ENCODE measurements at regions not wholly inside any gene's neighbourhood (a gene's known extent, or its start where the extent isn't known, plus 50 kb on each side); places are given as distances from the start of the nearest gene placed in this dataset.

DNA sequence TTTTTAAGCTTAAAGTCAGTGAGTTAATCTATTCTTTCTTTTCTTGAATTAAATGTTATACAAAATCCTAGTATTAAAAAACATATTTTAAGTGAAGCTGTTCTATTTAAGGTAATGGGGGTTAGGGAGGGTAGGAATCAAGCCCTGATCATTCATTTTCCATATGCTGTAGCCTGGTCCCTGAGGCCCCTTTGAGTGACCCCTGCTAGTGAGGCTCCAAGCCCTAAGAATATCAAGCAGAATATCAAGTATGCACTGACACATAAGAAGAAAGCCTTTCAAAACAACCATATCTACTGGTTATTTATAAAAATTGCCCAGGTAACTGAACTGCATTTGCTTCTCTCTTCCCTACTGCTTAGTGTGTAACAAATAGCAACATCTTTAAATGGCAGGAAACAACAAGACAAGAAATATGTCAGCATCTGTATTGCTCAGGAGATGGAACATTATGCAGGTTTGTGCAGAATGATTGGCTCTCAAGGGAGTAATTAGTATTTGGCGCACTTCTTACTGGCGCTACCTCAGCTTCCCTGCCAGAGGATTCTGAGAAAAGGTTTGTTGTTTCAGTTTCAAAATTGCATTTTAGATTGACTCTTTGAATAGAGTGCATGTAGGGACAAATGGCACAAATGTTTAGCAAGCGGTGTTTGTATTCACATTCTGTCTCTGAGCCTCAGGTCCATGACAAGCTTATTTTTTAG lies 223.0 kb downstream of the DUSP6 start:
- no peak for DNase-seq (ENCODE audit: low read depth)
- H3K4me3 ChIP-seq (replicated peaks; ENCODE audit: low read depth, low read length): no peak overlapping the region
- TF ChIP-seq, protein P1, sequence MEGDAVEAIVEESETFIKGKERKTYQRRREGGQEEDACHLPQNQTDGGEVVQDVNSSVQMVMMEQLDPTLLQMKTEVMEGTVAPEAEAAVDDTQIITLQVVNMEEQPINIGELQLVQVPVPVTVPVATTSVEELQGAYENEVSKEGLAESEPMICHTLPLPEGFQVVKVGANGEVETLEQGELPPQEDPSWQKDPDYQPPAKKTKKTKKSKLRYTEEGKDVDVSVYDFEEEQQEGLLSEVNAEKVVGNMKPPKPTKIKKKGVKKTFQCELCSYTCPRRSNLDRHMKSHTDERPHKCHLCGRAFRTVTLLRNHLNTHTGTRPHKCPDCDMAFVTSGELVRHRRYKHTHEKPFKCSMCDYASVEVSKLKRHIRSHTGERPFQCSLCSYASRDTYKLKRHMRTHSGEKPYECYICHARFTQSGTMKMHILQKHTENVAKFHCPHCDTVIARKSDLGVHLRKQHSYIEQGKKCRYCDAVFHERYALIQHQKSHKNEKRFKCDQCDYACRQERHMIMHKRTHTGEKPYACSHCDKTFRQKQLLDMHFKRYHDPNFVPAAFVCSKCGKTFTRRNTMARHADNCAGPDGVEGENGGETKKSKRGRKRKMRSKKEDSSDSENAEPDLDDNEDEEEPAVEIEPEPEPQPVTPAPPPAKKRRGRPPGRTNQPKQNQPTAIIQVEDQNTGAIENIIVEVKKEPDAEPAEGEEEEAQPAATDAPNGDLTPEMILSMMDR (IDR thresholded peaks at IDR 0.05; ENCODE audit: low read length, missing control alignments): no peak

DNA sequence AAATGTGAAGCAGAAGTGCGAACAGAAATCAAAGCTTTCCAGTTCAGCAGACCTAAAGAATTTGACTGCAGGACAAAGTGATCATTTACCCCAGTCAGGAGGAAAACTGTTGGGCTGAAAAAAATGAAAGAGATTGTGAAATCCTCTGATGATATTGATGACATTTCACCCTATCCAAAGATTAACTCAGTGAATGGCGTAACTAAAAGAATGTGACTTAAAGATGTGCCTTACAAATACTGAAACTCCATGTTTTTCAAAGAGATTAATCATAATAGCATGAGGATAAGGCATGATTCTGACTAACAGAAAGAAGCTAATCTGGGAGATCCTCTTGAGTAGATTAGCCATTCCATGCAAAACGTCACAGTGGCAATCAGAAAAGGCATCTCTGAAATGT lies 225.6 kb downstream of the DUSP6 start:
- TF ChIP-seq, protein P1 (IDR thresholded peaks at IDR 0.05; ENCODE audit: low read length, missing control alignments): no peak
- peak; percentile 44 for DNase-seq (ENCODE audit: low read depth)
- no peak overlapping the region for H3K4me3 ChIP-seq (replicated peaks; ENCODE audit: low read depth, low read length)

DNA sequence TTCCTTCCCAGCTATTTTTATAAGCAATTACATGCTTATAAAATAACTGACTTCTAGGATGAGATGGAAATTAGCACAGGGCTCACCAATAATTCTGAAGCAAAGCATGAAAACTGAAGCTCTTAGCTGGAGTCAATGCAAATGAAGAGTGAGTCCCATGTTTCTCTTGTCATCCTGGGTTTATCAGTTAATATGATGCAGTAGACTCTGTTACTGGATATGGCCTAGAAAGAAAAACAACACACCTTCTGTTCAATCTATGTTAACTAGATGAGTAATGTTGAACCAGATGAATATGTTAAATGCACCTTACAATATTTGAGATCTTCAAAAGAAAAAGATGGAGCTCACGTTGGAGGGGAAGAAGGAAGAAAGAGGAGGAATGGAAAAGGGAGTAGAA lies 229.4 kb downstream of the DUSP6 start:
- no peak for DNase-seq (ENCODE audit: low read depth)
- TF ChIP-seq, protein P1 (IDR thresholded peaks at IDR 0.05; ENCODE audit: low read length, missing control alignments): no peak
- no peak overlapping the region for H3K4me3 ChIP-seq (replicated peaks; ENCODE audit: low read depth, low read length)

DNA sequence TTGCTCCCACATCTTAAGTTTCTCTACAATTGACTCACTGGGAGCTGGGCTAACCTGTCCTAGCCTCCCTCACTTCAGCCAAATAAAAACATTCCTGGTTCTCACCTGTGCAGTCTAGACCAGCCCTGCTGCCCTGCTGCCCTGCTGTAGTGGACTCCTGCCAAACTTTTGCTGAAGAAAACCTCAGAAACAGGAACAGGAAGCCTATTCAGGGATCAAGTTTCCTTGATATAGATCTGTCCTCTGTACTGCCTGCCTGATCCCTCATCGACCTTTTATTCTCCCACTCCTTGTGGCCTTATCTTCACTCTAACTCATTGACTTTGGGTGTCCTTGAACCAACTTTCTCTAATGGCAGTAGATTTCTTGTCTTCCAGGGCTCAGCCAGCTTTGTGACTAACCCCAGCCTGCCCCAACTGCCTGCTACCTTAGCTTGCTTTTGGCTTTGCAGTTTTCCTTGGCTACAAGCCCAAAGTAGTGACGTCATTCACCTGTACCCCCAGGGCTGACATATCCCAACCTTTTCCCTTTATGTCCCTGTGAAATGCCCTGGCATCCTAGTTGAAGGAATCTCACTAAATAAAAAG lies 234.8 kb downstream of the DUSP6 start:
- no peak overlapping the region for H3K4me3 ChIP-seq (replicated peaks; ENCODE audit: low read depth, low read length)
- TF ChIP-seq, protein P1 (IDR thresholded peaks at IDR 0.05; ENCODE audit: low read length, missing control alignments): no peak
- peak; percentile 8 for DNase-seq (ENCODE audit: low read depth)

DNA sequence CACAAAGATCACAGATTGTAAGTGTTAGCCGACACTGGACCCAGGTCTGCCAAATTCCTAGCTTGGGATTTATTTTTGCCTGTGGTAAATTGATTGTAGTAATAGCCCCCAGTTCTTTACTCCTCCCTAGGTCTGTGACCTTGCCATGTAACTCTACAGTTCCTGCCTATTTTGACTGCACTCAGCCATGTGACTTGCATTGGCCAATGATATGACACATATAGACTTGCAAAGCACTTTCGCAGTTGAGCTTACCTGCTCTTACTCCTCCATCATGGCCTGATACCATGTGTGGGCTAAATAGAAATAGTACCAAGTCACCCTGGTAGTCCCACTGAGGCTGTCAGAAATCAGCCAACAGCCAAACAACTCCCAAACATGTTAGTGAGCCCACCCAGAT lies 240.3 kb downstream of the DUSP6 start:
- H3K4me3 ChIP-seq (replicated peaks; ENCODE audit: low read depth, low read length): no peak overlapping the region
- TF ChIP-seq, protein P1 (IDR thresholded peaks at IDR 0.05; ENCODE audit: low read length, missing control alignments): no peak
- no peak for DNase-seq (ENCODE audit: low read depth)

DNA sequence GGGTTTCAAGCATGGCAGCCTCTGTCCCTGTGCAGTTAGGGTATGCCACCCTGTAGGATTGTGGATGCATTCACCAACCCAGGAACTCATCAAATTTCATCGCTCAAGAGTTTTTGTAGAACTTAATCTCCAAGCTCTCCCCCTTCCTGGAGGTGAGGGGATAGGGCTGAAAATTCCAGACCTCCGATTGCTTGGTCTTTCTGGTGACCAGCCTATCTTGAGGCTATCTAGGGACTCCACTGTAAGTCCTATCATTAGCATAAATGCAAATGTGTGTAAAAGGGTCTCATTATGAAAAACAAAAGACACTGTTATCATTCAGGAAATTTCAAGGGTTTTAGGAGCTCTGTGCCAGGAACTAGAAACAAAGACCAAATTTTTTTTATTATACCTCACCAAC lies 244.0 kb downstream of the DUSP6 start:
- no peak for DNase-seq (ENCODE audit: low read depth)
- TF ChIP-seq, protein P1 (IDR thresholded peaks at IDR 0.05; ENCODE audit: low read length, missing control alignments): no peak
- H3K4me3 ChIP-seq (replicated peaks; ENCODE audit: low read depth, low read length): no peak overlapping the region

DNA sequence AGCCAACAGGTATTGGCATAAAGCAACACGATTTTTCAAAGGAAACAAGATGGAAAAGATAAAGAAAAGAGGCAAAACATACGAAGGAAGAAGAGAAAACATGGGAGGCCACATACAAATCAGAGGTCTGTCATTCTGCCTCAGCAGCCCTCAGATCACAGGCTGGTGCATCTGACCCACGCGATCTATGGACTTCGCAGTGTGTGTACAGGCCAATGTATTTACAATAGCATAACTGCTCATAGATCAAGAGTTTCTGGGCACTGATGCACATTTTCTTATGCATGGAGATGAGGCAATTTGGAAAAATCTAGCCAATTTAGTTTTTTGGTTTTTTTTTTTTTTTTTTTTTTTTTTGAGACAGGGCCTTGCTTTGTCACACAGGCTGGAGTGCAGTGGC lies 245.4 kb downstream of the DUSP6 start:
- TF ChIP-seq, protein P1 (IDR thresholded peaks at IDR 0.05; ENCODE audit: low read length, missing control alignments): no peak
- H3K4me3 ChIP-seq (replicated peaks; ENCODE audit: low read depth, low read length): no peak overlapping the region
- DNase-seq (ENCODE audit: low read depth): no peak
